Lower lobe of right lung (tissue), 2 donors: ENCODE measurements at regions not wholly inside any gene's neighbourhood (a gene's known extent, or its start where the extent isn't known, plus 50 kb on each side); places are given as distances from the start of the nearest gene placed in this dataset.

Experiments used
- ATAC-seq, 2 donors: fragments of 200-7000 bp; cut with Tn5 transposase; one replicate each; pipeline ENCODE4 v1.9.1; 2020 to 2022; ENCODE audit warnings: mild to moderate bottlenecking in 2 of 2, moderate library complexity in 2 of 2
- DNase-seq: peaks from one replicate; pipeline ENCODE4 v3.0.0-alpha.2; 2020
- H3K27ac ChIP-seq: fragments of 200-600 bp; one replicate; pipeline ENCODE4 v1.8.0; 2022
- H3K27me3 ChIP-seq: fragments of 200-600 bp; one replicate; pipeline ENCODE4 v1.8.0; 2022; ENCODE audit warnings: low read depth
- H3K36me3 ChIP-seq: fragments of 200-600 bp; one replicate; pipeline ENCODE4 v1.8.0; 2022; ENCODE audit warnings: mild to moderate bottlenecking
- H3K4me1 ChIP-seq: fragments of 200-600 bp; one replicate; pipeline ENCODE4 v1.8.0; 2022
- H3K4me3 ChIP-seq: fragments of 200-600 bp; one replicate; pipeline ENCODE4 v1.8.0; 2022; ENCODE audit warnings: mild to moderate bottlenecking
- H3K9me3 ChIP-seq: fragments of 200-600 bp; one replicate; pipeline ENCODE4 v1.8.0; 2022
- intact Hi-C: fragments of 100-400 bp; cut with DNase I; formaldehyde crosslinking; loops from one replicate; pipeline ENCODE4 v1.11.0; 2022
- TF ChIP-seq, protein P1 (sequence below): fragments of 200-600 bp; IDR thresholded peaks from one replicate; pipeline ENCODE4 v1.8.0; 2022; ENCODE audit warnings: antibody characterized with exemption, mild to moderate bottlenecking
- donor health status: DM: no; HTN: yes; CAD: no; lungs with severe emphysema.

DNA sequence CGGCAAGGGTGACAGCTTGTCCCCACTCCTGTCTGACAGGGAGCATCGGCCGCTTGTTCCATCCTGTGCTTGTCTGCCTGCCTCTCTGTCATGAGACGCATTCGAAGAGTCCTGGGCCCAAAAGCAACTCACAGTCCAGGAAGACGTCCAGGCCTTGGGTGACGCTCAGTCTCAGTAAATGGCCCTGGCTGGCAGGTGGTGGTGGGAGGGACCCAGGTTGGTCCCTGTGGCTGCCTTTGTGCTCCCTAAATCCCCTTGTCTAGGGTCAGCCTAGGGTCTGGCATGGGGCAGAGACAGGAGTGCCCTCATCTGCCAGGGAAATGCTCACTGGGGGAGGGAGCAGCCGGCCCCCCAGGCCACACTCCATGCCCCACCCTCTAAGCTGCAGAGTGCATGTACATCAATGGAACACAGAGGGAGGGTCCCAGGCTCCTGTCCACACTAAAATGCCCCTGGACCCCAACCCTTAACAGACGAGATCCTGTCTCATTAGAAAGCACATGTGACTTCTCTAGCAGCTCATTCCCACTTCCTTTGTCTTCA lies 295.2 kb upstream of the ZNF32 start:
- Histone ChIP-seq H3K36me3 (no peaks in the 10 kb centered on the region), H3K27ac (no peak overlapping the region), H3K9me3 (no peaks in the 10 kb centered on the region), H3K4me1 (peaks cover 4% of the 10 kb centered on the region), H3K27me3 (no peaks in the 10 kb centered on the region), H3K4me3 (no peak overlapping the region)
- DNase-seq (no peak), ATAC-seq (no peak)
- intact Hi-C loops, result no loop called here
- TF ChIP-seq, protein P1, sequence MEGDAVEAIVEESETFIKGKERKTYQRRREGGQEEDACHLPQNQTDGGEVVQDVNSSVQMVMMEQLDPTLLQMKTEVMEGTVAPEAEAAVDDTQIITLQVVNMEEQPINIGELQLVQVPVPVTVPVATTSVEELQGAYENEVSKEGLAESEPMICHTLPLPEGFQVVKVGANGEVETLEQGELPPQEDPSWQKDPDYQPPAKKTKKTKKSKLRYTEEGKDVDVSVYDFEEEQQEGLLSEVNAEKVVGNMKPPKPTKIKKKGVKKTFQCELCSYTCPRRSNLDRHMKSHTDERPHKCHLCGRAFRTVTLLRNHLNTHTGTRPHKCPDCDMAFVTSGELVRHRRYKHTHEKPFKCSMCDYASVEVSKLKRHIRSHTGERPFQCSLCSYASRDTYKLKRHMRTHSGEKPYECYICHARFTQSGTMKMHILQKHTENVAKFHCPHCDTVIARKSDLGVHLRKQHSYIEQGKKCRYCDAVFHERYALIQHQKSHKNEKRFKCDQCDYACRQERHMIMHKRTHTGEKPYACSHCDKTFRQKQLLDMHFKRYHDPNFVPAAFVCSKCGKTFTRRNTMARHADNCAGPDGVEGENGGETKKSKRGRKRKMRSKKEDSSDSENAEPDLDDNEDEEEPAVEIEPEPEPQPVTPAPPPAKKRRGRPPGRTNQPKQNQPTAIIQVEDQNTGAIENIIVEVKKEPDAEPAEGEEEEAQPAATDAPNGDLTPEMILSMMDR, result no peak

DNA sequence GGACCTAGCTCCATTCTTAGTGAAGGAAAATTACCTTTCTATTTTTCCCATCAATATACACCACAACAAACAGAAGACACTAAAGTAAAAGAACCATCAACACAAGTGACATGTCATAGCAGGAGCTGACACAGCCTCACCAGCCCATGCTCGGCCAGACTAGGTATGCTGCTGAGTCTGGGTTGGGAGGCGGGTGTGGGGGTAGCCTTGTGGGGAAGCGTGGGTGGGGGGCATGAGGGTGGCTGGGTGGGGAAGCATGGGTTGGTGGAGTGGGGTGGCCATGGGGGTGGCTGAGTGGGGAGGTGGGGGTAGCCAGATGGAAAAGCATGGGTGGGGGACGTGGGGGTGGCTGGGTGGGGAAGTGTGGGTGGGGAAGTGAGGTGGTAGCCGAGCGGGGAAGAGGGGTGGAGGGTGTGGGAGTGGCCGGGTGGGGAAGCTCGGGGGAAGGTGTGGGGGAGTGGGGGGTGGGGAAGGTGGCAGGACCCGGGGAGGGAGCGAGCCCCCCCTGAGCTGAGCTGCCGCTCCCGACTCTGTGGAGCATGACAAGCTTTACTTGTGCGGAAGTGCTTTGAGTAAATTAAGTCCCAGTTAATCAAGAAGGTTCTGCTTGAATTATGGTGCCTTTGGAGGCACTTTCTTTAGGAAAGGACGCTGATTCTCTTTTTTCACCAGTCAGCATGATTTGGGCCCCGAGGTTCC lies 294.6 kb upstream of the ZNF32 start:
- DNase-seq (no peak), ATAC-seq (no peak)
- Histone ChIP-seq H3K4me1 (peaks cover 4% of the 10 kb centered on the region), H3K36me3 (no peaks in the 10 kb centered on the region), H3K27me3 (no peaks in the 10 kb centered on the region), H3K27ac (no peak overlapping the region), H3K9me3 (no peaks in the 10 kb centered on the region), H3K4me3 (no peak overlapping the region)
- intact Hi-C loops, result no loop called here
- TF ChIP-seq, protein P1, result no peak

DNA sequence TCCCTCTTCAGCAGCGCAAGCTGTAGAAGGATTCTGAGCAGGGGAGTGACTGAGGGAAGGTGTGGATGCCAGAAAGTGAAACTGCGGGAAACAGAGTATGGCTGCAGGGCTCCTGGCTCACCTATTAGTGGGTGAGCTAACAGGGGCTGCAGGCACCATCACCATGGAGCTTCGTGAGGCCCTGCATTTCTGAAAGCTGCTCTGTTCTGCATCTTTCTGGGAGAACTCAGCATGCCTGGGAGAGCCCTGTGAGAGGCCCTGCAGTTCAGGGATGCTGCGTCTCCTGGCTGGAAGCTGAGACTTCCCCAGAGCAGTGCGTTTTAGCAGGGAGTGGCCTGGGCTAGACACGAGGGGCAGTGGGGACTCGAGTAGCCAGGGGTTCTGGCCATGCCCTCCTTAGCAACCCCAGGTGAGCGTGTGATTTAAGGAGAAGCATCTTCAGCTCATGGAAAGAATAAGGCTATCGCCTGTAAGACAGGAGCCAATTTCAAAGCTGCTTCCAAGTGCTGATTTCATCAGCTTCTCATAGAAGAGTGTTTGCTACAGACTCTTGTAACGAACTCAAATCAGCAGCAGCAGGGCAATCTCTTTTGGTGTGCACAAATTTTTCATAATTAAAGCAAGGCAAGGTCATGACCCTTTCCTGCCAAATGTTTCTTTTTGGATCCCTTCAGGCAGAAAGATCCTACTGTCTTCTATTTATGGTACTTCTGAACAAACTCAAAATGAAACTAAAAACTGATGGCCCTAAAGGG lies 293.6 kb upstream of the ZNF32 start:
- H3K9me3 ChIP-seq, result no peaks in the 10 kb centered on the region
- H3K4me1 ChIP-seq, result peaks cover 4% of the 10 kb centered on the region
- ATAC-seq (no peak), DNase-seq (no peak)
- intact Hi-C loops, result no loop called here
- no peaks in the 10 kb centered on the region for H3K36me3 ChIP-seq
- TF ChIP-seq, protein P1, result no peak
- no peaks in the 10 kb centered on the region for H3K27me3 ChIP-seq
- no peak overlapping the region for H3K4me3 ChIP-seq
- H3K27ac ChIP-seq, result no peak overlapping the region

DNA sequence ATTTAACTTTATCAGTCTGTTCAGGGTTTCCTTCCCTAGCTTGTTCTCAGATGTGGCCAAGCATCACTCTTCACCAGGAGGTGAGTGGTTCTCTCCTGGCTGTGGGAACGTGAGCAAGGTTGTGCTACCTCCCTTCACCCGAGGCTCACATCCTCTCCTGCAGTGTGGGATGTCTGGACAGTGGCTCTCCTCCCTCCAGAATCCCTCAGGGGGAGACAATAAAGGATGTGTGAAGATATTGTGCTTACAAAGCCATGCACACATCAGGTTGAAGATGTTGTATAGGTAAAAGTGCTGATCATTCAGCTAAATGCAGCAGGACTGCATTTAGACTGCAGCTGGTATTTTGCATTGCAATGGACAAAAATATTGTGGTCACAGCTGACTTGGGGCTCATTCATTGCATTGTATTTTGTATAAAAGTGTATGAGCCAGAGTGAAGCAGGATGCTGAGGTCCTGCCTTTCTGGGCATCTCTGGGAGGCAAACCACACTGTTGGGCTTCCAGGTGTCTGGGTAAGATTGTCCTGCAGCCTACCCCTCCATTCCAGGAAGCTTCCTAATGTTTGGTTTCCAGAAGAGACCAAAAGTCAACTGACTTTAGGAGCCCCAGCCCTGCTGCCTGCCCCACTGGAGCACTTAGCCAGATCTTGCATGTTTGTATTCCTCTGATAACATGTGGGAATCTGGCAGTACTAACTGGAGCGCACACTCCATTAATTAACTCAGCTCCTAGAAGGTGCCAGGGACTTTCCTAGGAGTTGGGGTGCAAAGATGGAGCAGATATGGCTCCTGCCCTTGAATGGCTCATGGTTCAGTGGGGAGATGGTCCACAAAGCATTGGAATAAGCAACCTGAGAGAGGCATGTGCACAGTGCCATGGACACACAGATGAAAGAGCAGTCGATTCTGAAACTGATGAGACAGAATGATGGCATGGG lies 292.5 kb upstream of the ZNF32 start:
- H3K27me3 ChIP-seq, result no peaks in the 10 kb centered on the region
- H3K36me3 ChIP-seq, result no peaks in the 10 kb centered on the region
- H3K4me1 ChIP-seq, result peaks cover 4% of the 10 kb centered on the region
- intact Hi-C loops, result no loop called here
- H3K4me3 ChIP-seq, result no peak overlapping the region
- DNase-seq (no peak), ATAC-seq (no peak)
- H3K27ac ChIP-seq, result no peak overlapping the region
- TF ChIP-seq, protein P1, result no peak
- no peaks in the 10 kb centered on the region for H3K9me3 ChIP-seq
